ENCODE measurements at regions not wholly inside any gene's neighbourhood (a gene's known extent, or its start where the extent isn't known, plus 50 kb on each side); places are given as distances from the start of the nearest gene placed in this dataset.

- no peaks in the 10 kb centered on the region for H3K9me3 ChIP-seq (ENCODE audit: insufficient read depth, low read length)
- TF ChIP-seq EZH2phosphoT487 (conservative IDR thresholded peaks at IDR 0.05; ENCODE audit: low read length) (no peak), CTCF (IDR thresholded peaks at IDR 0.05; ENCODE audit: insufficient read depth, low read length, poor library complexity, severe bottlenecking) (no peak)
- H2AFZ ChIP-seq (ENCODE audit: low read depth, low read length, severe bottlenecking), result no peak overlapping the region
- no peak overlapping the region for H3K4me2 ChIP-seq (ENCODE audit: low read depth, low read length, poor library complexity, severe bottlenecking)
- H4K20me1 ChIP-seq (ENCODE audit: low read depth, low read length), result no peaks in the 10 kb centered on the region
- H3K36me3 ChIP-seq (ENCODE audit: low read length), result no peaks in the 10 kb centered on the region
- no peaks in the 10 kb centered on the region for H3K9me2 ChIP-seq (replicated peaks; ENCODE audit: insufficient read depth, low read length)
- no peak overlapping the region for H3K9ac ChIP-seq (ENCODE audit: low read length)
- H3K79me2 ChIP-seq (ENCODE audit: insufficient read depth, low read length), result no peaks in the 10 kb centered on the region
- H3F3A ChIP-seq (ENCODE audit: insufficient read depth), result no peaks in the 10 kb centered on the region
- no peak overlapping the region for H3K4me3 ChIP-seq (ENCODE audit: insufficient read depth, low read length, poor library complexity, severe bottlenecking)
- no peaks in the 10 kb centered on the region for H3K27me3 ChIP-seq (ENCODE audit: low read length)
- H3K27ac ChIP-seq (ENCODE audit: low read depth, low read length), result no peak overlapping the region
Observed at GRCh38 chr12:19074700-19075099, 54.8 kb upstream of the PLEKHA5 start.

GRCh38 chr12:19075711-19076340, 53.7 kb upstream of the PLEKHA5 start:
- no peak overlapping the region for H3K9ac ChIP-seq (ENCODE audit: low read length)
- no peaks in the 10 kb centered on the region for H3K27me3 ChIP-seq (ENCODE audit: low read length)
- H3K9me2 ChIP-seq (replicated peaks; ENCODE audit: insufficient read depth, low read length), result no peaks in the 10 kb centered on the region
- no peaks in the 10 kb centered on the region for H3F3A ChIP-seq (ENCODE audit: insufficient read depth)
- no peak overlapping the region for H3K4me3 ChIP-seq (ENCODE audit: insufficient read depth, low read length, poor library complexity, severe bottlenecking)
- H4K20me1 ChIP-seq (ENCODE audit: low read depth, low read length), result no peaks in the 10 kb centered on the region
- H3K27ac ChIP-seq (ENCODE audit: low read depth, low read length), result no peak overlapping the region
- H3K4me2 ChIP-seq (ENCODE audit: low read depth, low read length, poor library complexity, severe bottlenecking), result no peak overlapping the region
- no peak overlapping the region for H2AFZ ChIP-seq (ENCODE audit: low read depth, low read length, severe bottlenecking)
- H3K36me3 ChIP-seq (ENCODE audit: low read length), result no peaks in the 10 kb centered on the region
- H3K79me2 ChIP-seq (ENCODE audit: insufficient read depth, low read length), result no peaks in the 10 kb centered on the region
- TF ChIP-seq CTCF (IDR thresholded peaks at IDR 0.05; ENCODE audit: insufficient read depth, low read length, poor library complexity, severe bottlenecking), result no peak
- TF ChIP-seq EZH2phosphoT487 (conservative IDR thresholded peaks at IDR 0.05; ENCODE audit: low read length), result no peak
- no peaks in the 10 kb centered on the region for H3K9me3 ChIP-seq (ENCODE audit: insufficient read depth, low read length)

Measured in SU-DHL-6 (cell line).